IgD-negative memory B cell (primary cell): ENCODE measurements at regions not wholly inside any gene's neighbourhood (a gene's known extent, or its start where the extent isn't known, plus 50 kb on each side); places are given as distances from the start of the nearest gene placed in this dataset.

Source experiments
- H3K27ac Mint-ChIP-seq, 3 donors: one replicate each; pipeline ENCODE4 v1.8.0; 2020 to 2022; ENCODE audit warnings: mild to moderate bottlenecking in 3 of 3, mixed read lengths in 3 of 3, moderate library complexity in 1 of 3
- H3K27me3 Mint-ChIP-seq: one replicate; pipeline ENCODE4 v1.8.0; 2021; ENCODE audit warnings: mixed read lengths
- H3K36me3 Mint-ChIP-seq: one replicate; pipeline ENCODE4 v1.8.0; 2020; ENCODE audit warnings: mild to moderate bottlenecking, mixed read lengths
- H3K4me1 Mint-ChIP-seq, 3 donors: one replicate each; pipeline ENCODE4 v1.8.0; 2020 to 2022; ENCODE audit warnings: mixed read lengths in 3 of 3, mild to moderate bottlenecking in 1 of 3
- H3K4me3 Mint-ChIP-seq, 4 donors: one replicate each; pipeline ENCODE4 v1.8.0; 2020 to 2022; ENCODE audit warnings: mild to moderate bottlenecking in 4 of 4, mixed read lengths in 4 of 4, moderate library complexity in 3 of 4
- H3K9me3 Mint-ChIP-seq, 3 donors: one replicate each; pipeline ENCODE4 v1.8.0; 2020 to 2021; ENCODE audit warnings: mixed read lengths in 3 of 3, mild to moderate bottlenecking in 1 of 3

DNA sequence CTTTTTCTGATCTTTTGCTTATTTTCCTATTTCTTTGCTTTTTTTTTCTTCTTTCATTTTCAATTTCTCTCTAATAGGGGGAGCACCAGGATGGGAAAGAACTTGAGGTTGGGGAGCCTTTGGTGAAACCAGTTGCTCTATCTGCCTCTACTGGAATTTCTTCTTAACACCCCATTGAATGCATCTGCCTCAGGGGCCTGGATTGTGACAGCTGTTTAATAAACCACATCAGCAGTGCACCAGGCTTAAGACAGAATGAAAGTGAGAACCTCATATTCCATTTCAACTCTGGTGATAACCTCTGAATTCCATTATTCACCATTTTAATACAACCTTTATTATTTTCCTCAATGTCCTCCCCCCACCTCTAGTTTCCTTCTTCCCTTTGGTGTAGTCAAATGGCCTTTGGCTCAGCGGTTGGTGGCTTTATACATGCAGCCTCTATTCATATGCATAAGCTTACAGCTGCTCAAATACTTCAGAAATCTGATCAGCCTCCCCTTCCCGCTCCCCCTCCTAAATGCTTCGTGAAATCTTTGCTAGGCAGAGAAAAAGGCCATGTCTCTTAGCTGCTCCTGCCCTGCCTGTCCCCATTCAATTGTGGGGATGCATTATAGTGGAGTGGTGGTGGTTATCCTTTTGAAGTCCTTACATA, 537.3 kb upstream of the PLXNA2 start:
- peaks cover 1% of the 10 kb centered on the region for H3K36me3 Mint-ChIP-seq
- no peaks in the 10 kb centered on the region for H3K4me1 Mint-ChIP-seq
- H3K4me3 Mint-ChIP-seq = no peak overlapping the region
- H3K27me3 Mint-ChIP-seq = no peaks in the 10 kb centered on the region
- peaks cover 0 to 3% (median 1%) of the 10 kb centered on the region in 3 donors for H3K9me3 Mint-ChIP-seq
- no peak overlapping the region for H3K27ac Mint-ChIP-seq

DNA sequence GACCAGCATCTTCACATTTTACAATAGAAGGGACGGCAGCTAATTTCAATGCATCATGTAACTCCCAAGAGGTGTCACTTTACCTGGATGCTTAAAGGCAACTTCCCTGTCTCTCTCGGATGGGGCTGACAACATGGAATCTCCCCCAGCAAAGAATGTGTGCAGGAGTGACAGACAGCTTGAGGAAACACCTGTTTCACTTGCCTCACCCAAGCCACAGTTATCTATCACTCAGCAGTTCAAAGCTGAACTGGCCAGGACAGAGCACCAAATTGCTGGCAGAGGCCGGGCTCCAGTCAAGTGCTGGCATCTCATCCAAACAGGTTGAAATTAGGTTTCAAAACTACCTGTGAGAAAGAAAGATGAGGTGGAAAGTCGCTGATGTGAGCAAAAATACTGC, 538.0 kb upstream of the PLXNA2 start:
- Mint-ChIP-seq H3K36me3 (peaks cover 1% of the 10 kb centered on the region), H3K4me1 (no peaks in the 10 kb centered on the region), H3K4me3 (no peak overlapping the region), H3K27ac (no peak overlapping the region), H3K9me3 (peaks cover 0 to 1% (median 0%) of the 10 kb centered on the region in 3 donors), H3K27me3 (no peaks in the 10 kb centered on the region)

DNA sequence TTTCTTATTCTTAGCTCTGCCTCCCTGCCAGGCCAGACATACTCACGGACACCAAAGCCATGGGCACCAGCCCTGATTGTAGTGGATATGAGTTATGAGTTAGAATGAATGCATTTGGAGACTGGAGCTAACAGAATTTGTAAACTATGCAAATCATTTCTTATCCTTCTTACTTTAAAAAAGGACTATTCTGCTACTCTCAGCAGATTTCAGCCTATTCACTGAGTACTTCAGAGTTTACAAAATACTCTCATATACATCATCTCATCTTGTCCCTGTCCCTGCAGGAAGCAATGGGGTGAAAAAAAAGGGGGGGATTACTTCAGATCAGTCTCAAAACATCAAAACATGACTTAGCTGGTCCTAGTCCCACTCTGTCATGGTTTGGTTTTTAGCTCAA, 541.4 kb upstream of the PLXNA2 start:
- no peaks in the 10 kb centered on the region for H3K27me3 Mint-ChIP-seq
- H3K36me3 Mint-ChIP-seq = no peaks in the 10 kb centered on the region
- no peak overlapping the region for H3K4me3 Mint-ChIP-seq
- H3K27ac Mint-ChIP-seq = no peak overlapping the region
- peaks cover 0 to 1% (median 0%) of the 10 kb centered on the region in 3 donors for H3K9me3 Mint-ChIP-seq
- no peaks in the 10 kb centered on the region for H3K4me1 Mint-ChIP-seq

DNA sequence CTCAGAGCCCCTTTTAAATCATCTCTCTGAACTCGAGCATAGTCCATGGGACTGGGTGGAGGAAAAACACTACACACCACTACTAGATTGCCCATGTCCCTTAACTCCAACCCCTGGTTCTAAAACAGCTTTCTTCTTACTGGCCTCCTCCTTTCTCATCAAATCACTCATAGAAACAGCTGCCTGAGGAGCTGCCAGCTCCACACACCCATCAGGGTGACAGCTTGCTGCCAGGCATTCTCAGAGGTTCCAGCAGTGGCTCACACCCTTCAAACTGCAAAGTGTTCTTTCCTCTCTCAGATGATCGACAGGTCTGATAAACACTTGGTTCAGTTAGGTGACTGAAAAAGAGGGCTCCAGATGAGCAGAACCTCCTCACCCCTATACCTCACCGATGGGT, 543.0 kb upstream of the PLXNA2 start:
- no peaks in the 10 kb centered on the region for H3K27me3 Mint-ChIP-seq
- H3K4me3 Mint-ChIP-seq = no peak overlapping the region
- peaks cover 0 to 1% (median 0%) of the 10 kb centered on the region in 3 donors for H3K9me3 Mint-ChIP-seq
- H3K4me1 Mint-ChIP-seq = no peaks in the 10 kb centered on the region
- H3K27ac Mint-ChIP-seq = no peak overlapping the region
- H3K36me3 Mint-ChIP-seq = no peaks in the 10 kb centered on the region

DNA sequence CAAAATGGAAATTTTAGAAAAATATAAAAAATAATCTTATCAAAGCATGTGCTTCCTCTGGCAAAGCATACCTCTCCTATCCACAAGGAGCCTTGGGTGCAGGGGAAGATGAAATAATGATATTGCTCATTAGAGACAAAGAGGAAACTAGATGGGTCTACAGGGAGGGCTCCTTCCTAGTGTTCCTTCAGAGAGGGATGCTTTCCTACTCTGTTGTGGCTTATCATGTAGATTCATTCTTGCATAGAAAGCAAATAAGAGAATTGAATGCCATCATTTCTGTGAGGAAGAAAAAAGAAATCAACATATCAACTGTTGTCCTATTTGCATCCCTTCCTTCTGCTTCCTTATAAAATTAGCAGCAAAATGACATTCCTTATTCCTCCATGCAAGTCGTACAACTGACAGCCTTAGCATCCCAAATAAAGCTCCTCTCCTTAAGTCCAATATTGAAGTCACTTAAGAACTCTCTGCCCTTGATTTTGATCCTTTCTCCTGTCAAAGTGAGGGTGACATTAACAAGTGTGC, 543.9 kb upstream of the PLXNA2 start:
- no peak overlapping the region for H3K27ac Mint-ChIP-seq
- no peaks in the 10 kb centered on the region for H3K36me3 Mint-ChIP-seq
- peaks cover 0 to 1% (median 0%) of the 10 kb centered on the region in 3 donors for H3K9me3 Mint-ChIP-seq
- H3K4me1 Mint-ChIP-seq = no peaks in the 10 kb centered on the region
- H3K27me3 Mint-ChIP-seq = no peaks in the 10 kb centered on the region
- no peak overlapping the region for H3K4me3 Mint-ChIP-seq

DNA sequence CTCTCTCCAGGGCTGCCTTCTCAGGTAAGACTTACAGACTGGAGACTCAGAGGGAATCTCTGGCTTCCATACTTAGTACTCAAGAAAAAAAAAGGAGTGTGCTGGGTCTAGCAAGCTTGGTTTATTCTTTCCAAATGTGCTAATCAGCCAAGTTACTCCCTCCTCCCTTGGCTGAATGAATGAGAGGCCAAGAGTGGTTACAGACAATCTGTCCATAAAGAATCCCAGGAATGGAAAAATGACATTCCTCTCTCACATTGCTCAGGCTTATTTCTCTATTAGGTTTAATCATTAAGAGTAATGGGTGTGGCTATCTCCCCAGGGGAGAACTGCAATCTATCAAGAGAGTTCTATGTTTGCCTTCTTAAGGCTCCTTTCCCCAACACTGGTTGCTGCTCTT, 547.3 kb upstream of the PLXNA2 start:
- Mint-ChIP-seq H3K9me3 (no peaks in the 10 kb centered on the region), H3K27me3 (peaks cover 1% of the 10 kb centered on the region), H3K27ac (no peak overlapping the region), H3K4me1 (no peaks in the 10 kb centered on the region), H3K4me3 (no peak overlapping the region), H3K36me3 (no peaks in the 10 kb centered on the region)

DNA sequence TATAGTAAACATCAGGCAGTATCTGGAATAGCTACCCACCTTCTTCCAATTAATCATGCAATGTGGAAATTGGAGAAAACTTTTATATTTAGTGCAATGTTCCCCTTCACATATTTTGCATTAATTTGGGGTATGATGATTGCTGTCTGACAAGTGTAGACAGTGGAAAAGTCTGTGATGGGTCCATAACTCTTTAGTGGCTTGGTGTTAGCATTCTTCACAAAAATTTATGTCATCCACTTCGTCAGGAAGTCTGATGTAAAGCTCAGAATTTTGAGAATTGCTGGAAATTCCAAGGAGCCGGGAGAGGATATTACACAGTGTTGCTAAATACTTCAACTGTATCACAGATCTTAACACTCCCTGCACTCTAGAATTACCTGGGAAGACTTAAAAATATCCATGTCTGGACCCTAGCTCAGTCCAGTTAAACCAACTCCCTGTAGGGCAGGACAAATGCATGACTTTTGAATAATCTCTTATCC, 549.7 kb upstream of the PLXNA2 start:
- Mint-ChIP-seq H3K9me3 (no peaks in the 10 kb centered on the region), H3K4me3 (no peak overlapping the region), H3K36me3 (no peaks in the 10 kb centered on the region)

DNA sequence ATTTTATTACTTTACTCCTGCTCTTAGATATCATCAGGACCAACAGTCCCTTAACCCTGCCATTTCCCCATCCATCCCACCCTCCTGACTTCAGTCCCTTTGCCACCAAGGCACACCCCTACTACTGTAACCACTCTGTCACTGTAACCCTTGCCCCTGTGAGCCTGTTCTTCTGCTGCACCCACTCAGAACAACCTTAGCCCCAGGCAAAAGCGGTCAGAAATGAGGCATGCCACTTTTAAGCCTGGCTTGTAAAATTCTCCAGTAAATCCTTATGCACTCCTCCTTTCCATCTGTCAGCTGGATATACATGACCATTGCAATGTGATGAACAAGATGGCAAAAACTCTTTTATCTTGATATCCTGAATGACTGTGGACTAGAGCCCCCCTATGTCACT, 555.0 kb upstream of the PLXNA2 start:
- peaks cover 3% of the 10 kb centered on the region for H3K27me3 Mint-ChIP-seq
- H3K27ac Mint-ChIP-seq = no peak overlapping the region
- H3K36me3 Mint-ChIP-seq = no peaks in the 10 kb centered on the region
- no peak overlapping the region for H3K4me3 Mint-ChIP-seq
- H3K4me1 Mint-ChIP-seq = no peaks in the 10 kb centered on the region
- no peaks in the 10 kb centered on the region for H3K9me3 Mint-ChIP-seq

More for the DNA sequence above, 549.7 kb upstream of the PLXNA2 start:
- Mint-ChIP-seq H3K4me1 (no peaks in the 10 kb centered on the region), H3K27ac (no peak overlapping the region), H3K27me3 (peaks cover 1% of the 10 kb centered on the region)

DNA sequence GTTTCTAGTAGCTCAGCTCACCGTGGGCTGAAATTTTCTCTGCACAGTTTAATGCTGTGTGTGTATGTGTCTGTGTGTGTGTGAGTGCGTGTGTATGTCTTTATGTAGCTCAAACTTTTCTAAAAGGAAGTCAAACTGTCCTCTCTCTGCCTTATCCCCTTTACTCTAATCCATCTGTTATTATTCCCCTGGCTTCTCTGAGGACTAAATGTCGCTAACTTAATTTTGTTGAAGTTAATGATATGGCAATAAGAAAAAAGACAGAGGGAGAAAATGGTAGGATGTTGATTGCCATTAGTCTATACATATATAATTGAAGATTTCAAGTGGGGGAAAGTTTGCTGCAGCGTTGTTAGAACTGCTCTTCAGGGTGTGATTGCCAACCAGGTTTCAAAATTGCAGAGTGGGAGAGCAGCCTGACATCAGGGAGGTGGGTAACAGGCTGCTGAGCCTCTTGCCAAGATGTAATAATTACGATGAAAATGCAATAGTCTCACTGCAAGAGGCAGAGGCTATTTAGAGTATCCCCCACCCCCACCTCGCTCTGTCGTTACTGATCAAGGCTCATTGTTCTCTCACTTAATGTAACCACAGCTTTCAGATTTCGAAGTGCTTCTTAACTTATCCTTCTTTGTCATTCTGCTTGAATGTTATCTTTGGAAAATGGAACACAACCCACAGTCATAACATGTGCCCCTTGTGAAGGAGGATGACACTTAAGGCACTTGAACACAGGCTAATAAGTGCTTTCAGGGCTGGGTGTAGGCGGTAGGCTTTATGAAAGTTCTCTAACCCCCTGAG, 559.0 kb upstream of the PLXNA2 start:
- Mint-ChIP-seq H3K36me3 (no peaks in the 10 kb centered on the region), H3K27me3 (peaks cover 3% of the 10 kb centered on the region), H3K4me3 (no peak overlapping the region), H3K4me1 (no peaks in the 10 kb centered on the region), H3K9me3 (peaks cover 0 to 7% (median 4%) of the 10 kb centered on the region in 3 donors), H3K27ac (no peak overlapping the region)

DNA sequence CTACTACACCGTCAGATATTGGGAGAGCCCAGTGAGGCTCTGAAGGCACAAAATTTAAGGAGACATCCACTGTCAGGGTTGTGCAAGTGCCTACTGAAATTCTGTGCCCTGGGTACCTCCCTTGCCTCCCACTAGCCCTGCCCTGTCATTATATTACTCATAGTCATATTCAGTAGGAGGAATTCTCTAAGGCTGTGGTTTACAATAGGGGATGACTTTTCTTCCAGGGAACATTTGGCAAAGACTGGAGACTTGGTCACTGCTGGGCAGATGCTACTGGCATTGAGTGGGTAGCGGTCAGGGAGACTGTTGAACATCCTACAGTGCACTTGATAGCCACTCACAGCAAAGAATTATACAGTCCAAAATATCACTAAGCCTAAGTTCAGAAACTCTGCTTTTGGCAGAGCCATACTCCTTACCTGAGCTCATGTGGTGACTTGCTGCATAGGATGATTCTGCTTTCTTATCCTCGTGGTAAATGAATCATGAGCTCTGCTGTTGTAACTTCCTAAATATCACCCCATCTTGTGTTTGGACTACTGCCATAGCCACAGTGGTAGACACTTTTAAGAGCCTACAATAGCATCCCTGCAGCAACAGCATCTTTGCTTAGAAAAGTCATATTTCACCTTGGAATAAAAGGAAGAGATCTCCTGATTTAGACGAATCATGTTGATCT, 563.4 kb upstream of the PLXNA2 start:
- Mint-ChIP-seq H3K36me3 (no peaks in the 10 kb centered on the region), H3K27ac (no peak overlapping the region), H3K4me3 (no peak overlapping the region), H3K9me3 (peaks cover 0 to 9% (median 4%) of the 10 kb centered on the region in 3 donors), H3K4me1 (no peaks in the 10 kb centered on the region), H3K27me3 (peaks cover 5% of the 10 kb centered on the region)

DNA sequence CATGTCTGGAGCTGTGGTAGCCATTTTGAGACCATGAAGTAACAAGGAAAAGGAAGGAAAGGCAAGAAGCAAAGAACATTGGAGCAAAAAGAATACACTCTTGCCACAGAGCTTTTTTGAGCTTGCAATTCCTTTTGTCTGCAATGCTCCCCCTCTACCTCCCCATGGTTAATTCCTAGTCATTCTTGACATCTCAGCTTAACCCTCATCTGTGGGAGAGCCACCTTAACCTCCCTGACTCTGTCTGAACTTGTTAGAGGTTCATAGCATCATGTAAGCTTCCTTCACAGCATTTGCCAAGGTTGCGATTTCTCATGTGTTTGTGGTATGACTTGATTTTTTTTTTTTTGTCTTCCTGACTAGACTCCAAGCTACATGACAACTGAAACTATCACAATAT, 564.1 kb upstream of the PLXNA2 start:
- H3K9me3 Mint-ChIP-seq = peaks cover 0 to 9% (median 4%) of the 10 kb centered on the region in 3 donors
- no peak overlapping the region for H3K27ac Mint-ChIP-seq
- H3K4me1 Mint-ChIP-seq = no peaks in the 10 kb centered on the region
- H3K27me3 Mint-ChIP-seq = peaks cover 5% of the 10 kb centered on the region
- no peak overlapping the region for H3K4me3 Mint-ChIP-seq
- H3K36me3 Mint-ChIP-seq = no peaks in the 10 kb centered on the region

DNA sequence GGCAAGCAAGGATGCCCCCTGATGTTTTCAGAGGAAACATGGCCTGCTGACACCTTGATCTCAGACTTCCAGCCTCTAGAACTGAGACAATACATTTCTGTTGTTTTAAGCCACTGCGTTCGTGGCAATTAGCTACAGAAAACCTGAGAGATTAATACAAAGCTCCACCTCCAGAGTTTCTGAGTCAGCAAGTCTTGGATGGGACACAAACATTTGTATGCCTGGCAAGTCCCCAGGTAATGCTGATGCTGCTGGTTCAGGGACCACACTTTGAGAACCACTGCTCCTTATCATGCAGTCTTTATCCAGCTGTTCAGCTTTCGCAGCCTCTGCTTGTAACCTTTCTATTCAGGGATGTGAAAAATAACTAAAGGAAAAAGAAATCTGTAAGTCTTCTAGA, 565.7 kb upstream of the PLXNA2 start:
- H3K4me1 Mint-ChIP-seq = no peaks in the 10 kb centered on the region
- H3K27me3 Mint-ChIP-seq = peaks cover 5% of the 10 kb centered on the region
- no peak overlapping the region for H3K4me3 Mint-ChIP-seq
- no peaks in the 10 kb centered on the region for H3K36me3 Mint-ChIP-seq
- H3K27ac Mint-ChIP-seq = no peak overlapping the region
- H3K9me3 Mint-ChIP-seq = peaks cover 0 to 4% (median 4%) of the 10 kb centered on the region in 3 donors

DNA sequence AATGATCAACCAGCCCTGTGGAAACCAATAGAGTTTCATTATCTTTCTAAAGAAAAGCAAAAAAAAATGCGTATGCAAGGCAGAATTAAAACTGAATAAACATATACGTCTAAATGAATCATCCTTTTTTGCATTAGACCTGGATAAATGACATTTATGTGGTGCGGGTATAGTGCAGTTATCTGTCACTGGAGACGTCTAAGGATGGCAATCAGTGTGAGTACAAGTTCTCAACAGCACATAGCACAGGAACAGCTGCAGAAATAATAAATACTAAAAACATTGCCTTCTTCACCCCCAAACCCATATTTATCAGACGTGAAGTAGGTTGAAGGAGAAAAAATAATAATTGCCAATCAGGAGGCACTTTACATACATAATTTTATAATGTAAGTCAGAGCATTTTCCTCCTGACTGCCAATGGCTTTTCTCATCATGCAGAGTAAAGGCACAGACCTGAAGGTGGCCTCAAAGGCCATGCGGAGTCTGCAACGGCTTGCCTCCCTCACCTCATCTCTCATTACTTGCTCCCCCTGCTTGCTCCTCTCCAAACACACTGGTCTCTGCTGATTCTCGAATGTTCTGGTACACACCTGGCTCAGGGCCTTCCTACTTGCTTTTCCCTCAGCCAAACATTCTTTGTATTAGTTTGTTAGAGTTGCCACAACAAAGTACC, 574.7 kb upstream of the PLXNA2 start:
- no peaks in the 10 kb centered on the region for H3K27me3 Mint-ChIP-seq
- no peak overlapping the region for H3K4me3 Mint-ChIP-seq
- H3K36me3 Mint-ChIP-seq = peaks cover 1% of the 10 kb centered on the region
- no peaks in the 10 kb centered on the region for H3K4me1 Mint-ChIP-seq
- H3K27ac Mint-ChIP-seq = no peak overlapping the region
- H3K9me3 Mint-ChIP-seq = peaks cover 0 to 7% (median 3%) of the 10 kb centered on the region in 3 donors

DNA sequence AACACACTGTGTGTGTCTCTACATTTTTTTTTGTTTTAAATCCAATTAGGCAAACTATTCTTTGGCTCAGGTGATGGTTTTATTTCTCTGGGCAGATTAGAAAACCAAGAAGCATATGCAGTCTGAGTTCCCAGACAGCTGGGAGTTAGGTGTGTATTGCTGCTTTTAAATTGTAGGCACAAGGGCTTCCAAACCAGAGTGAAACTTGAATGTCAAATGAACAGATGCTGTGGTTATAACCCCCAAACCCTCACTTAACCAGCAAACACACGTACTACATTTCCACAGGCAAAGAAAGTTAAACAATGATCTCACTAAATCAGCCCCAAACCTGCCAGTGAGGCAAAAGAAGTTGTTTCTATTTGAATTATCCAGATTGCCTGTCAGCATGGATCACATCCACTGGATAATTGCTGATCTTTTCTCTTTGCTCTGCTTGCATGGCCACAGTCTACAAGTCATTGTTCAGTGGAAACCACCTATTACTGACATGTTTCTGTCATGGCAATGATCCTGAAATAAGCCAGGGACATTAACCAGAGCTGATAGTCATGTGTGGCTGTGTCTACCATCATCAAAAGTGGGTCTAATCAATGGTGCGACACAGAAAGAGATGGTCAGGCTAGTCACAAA, 576.5 kb upstream of the PLXNA2 start:
- Mint-ChIP-seq H3K36me3 (peaks cover 3% of the 10 kb centered on the region), H3K27ac (no peak overlapping the region), H3K4me3 (no peak overlapping the region), H3K9me3 (peaks cover 0 to 5% (median 3%) of the 10 kb centered on the region in 3 donors), H3K4me1 (no peaks in the 10 kb centered on the region), H3K27me3 (peaks cover 2% of the 10 kb centered on the region)
